ENCODE measurements at regions not wholly inside any gene's neighbourhood (a gene's known extent, or its start where the extent isn't known, plus 50 kb on each side); places are given as distances from the start of the nearest gene placed in this dataset.

GRCh38 chr18:78771496-78772359 lies 207.9 kb upstream of the SALL3 start:
- DNase-seq (ENCODE audit: low read depth) = no peak

GRCh38 chr18:78772360-78773302 lies 207.0 kb upstream of the SALL3 start:
- DNase-seq (ENCODE audit: low read depth) = no peak

- DNase-seq (ENCODE audit: low read depth) = no peak
Measured at GRCh38 chr18:78773303-78773755, 206.3 kb upstream of the SALL3 start.

GRCh38 chr18:78773819-78774218 lies 205.8 kb upstream of the SALL3 start:
- DNase-seq (ENCODE audit: low read depth) = no peak

- DNase-seq (ENCODE audit: low read depth) = no peak
Measured at GRCh38 chr18:78774741-78775141, 204.9 kb upstream of the SALL3 start.

GRCh38 chr18:78776151-78776550 lies 203.5 kb upstream of the SALL3 start:
- no peak for DNase-seq (ENCODE audit: low read depth)

- DNase-seq (ENCODE audit: low read depth) = no peak
Measured at GRCh38 chr18:78776706-78777285, 202.8 kb upstream of the SALL3 start.

- DNase-seq (ENCODE audit: low read depth) = no peak
Measured at GRCh38 chr18:78777992-78778391, 201.6 kb upstream of the SALL3 start.

GRCh38 chr18:78778651-78779050 lies 201.0 kb upstream of the SALL3 start:
- DNase-seq (ENCODE audit: low read depth) = no peak

GRCh38 chr18:78779996-78780718 lies 199.5 kb upstream of the SALL3 start:
- DNase-seq (ENCODE audit: low read depth) = no peak

- DNase-seq (ENCODE audit: low read depth) = no peak
Measured at GRCh38 chr18:78780719-78781600, 198.7 kb upstream of the SALL3 start.

GRCh38 chr18:78781601-78781960 lies 198.0 kb upstream of the SALL3 start:
- no peak for DNase-seq (ENCODE audit: low read depth)

GRCh38 chr18:78782951-78783563 lies 196.6 kb upstream of the SALL3 start:
- no peak for DNase-seq (ENCODE audit: low read depth)

- DNase-seq (ENCODE audit: low read depth) = no peak
Measured at GRCh38 chr18:78783564-78783960, 196.1 kb upstream of the SALL3 start.

GRCh38 chr18:78784861-78785260 lies 194.8 kb upstream of the SALL3 start:
- no peak for DNase-seq (ENCODE audit: low read depth)

GRCh38 chr18:78785706-78786105 lies 193.9 kb upstream of the SALL3 start:
- no peak for DNase-seq (ENCODE audit: low read depth)

- DNase-seq (ENCODE audit: low read depth) = no peak
Measured at GRCh38 chr18:78786776-78787175, 192.8 kb upstream of the SALL3 start.

- DNase-seq (ENCODE audit: low read depth) = no peak
Measured at GRCh38 chr18:78787751-78788150, 191.9 kb upstream of the SALL3 start.

- no peak for DNase-seq (ENCODE audit: low read depth)
Measured at GRCh38 chr18:78788161-78788560, 191.5 kb upstream of the SALL3 start.

GRCh38 chr18:78789850-78790249 lies 189.8 kb upstream of the SALL3 start:
- no peak for DNase-seq (ENCODE audit: low read depth)
